GM18951 (cell line): ENCODE measurements at regions not wholly inside any gene's neighbourhood (a gene's known extent, or its start where the extent isn't known, plus 50 kb on each side); places are given as distances from the start of the nearest gene placed in this dataset.
"Not testable (repeated sequence)": the region's sequence is repeated elsewhere in the genome, so short reads cannot be mapped to it uniquely, and the experiment has no call there.

Experiments used
- POLR2A ChIP-seq: IDR thresholded peaks from 4 replicates; pipeline ENCODE4 v1.6.1; 2011; ENCODE audit warnings: mild to moderate bottlenecking; ENCODE audit not compliant: insufficient read length, insufficient read depth; ENCODE audit errors: extremely low read depth
- in situ Hi-C: fragments of 300-500 bp; cut with MboI; formaldehyde crosslinking; loops from one replicate; pipeline ENCODE4 v1.12.0; 2022; ENCODE audit warnings: low sequenced_read_pairs, mixed read lengths, inconsistent platforms; ENCODE audit not compliant: unreplicated experiment

DNA sequence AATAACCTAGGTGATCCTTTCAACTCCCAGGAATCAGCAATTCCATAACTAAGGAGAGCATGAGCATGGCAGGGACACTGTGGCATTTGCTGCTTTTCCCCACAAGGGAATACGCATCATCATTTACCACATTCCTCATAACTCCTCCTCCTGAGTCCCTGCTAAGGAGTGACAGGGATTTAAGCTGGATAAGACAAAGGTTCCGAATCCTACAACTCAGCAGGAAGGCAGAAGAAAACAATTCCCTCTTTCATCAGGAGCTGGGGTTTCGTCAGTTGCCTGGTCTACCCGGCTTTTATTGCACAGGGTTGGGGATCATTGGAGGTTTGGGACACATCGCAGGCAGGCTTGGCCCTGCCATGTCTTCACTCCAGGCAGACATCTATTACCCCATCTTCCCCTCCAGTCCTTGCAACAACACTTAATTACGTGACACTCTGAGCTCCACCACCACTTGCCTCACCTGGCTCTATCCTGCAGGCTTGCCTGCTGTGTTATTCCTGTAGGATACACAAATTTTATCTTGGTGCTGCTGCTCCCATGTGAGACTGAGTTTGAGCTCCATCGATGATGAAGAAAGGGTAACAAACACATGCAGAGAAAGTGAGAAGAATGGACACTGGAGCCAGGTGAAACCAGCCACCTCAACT lies 563.0 kb upstream of the KLF4 start:
- in situ Hi-C loops = no loop called here
- TF ChIP-seq POLR2A = no peak

DNA sequence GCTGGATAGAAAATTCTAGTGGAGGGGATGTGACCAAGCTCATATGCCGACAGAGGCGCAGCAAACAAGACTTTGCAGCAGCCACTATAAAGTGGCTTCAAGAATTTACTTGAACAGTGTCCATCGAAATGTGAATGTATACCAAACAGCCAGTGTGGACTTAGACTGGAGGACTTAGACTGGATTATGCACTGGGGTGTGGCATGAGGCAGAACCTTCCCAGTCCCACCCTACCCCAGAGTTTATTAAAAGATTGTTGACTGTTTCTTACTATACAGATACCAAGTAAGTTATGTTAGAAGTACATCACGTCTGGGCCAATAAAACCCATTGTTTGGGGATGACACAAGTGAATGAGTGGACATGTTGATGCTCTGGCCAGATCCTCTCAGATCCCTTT lies 561.3 kb upstream of the KLF4 start:
- in situ Hi-C loops = no loop called here
- TF ChIP-seq POLR2A = no peak

DNA sequence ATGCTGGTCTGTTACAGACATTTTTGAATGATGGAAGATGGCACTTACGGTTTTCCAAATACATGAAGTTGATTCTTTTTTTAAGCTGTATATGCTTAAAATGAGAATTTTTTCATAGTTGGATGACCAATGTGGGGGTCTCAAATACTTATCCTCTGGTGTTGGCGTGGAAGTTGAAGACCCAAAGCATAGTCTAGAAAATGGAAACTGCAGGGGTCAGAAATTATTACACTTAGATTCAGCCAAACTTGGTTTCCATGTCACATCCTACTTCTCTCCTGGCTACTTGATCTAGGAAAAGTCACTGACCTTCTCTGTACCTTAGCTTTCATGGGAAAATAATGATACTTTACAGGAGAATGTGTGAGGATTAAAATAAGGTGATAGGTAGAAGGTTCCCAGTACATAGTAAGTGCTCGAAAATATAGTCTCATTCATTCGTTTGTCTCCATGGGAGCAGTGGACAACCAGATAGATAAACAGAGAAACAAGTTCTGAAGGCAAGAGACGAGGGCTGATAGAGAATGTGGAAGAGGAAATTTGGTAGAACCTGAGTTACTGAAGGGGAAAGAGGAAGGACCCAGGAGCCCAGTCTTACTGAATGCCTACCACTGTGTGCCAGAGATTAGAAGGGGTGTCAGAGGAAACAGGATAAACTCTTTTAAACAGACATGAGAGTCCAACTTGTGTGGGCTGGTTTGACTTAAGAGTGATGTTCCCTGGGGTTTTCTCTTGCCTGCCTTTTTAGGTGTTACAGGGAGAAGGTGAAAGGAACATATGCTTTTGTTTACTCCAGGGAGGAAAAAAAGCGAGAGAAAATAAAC lies 560.3 kb upstream of the KLF4 start:
- no peak for TF ChIP-seq POLR2A
- in situ Hi-C loops = no loop called here

DNA sequence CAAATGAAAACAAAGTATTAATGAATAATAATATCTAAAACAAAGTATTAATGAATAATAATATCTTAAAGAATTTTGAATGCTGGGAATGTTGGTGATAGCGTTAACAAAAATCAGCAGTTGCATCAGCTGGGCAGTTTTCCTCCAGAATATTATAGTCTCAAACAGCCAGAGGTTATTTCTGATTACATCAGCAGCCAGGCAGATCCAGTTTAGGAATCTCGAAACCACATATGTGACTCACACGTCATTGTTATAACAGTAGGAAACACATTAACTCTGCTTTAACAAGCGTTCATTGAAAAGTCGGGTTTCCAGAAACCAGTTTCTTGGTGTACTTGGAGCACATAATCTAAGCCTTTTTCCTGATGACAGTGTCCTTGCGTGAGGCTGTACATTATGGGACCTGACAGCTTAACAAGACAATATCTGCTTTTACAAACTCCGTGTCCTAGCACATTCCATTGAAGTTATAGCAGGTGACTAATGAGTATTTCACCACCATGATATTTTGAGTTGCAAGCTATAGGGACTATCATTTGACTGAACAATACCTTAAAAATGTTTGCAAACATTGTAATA lies 559.5 kb upstream of the KLF4 start:
- in situ Hi-C loops = no loop called here
- TF ChIP-seq POLR2A = no peak

DNA sequence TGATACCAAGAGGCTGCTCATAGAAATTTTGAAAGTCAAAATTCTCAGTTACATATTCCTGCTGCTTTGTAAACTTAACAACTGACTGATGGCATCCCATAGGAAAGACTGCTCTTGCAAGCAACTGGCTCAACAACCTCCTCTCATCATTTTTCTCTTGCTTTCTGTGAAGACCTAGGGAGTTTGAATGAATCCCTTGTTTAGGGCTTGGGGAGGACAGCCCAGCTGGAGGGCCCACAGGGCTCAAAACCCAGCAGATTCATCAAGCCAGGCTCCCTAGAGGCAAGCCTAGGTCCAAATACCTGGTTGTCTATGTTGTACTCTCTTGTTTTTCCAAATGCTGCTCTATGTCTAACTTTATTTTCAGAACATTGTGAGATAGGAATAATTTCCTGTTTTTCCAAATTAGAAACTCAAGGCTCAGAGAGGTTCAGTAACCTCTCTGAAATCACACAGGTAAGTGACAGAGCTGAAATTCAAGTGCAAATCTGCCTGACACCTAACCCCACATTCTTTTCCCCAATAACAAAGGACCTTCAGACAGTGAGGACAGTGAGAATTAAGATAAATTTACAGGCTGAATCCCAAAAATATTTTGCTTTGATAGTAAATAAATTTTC lies 558.9 kb upstream of the KLF4 start:
- in situ Hi-C loops = no loop called here
- no peak for TF ChIP-seq POLR2A

DNA sequence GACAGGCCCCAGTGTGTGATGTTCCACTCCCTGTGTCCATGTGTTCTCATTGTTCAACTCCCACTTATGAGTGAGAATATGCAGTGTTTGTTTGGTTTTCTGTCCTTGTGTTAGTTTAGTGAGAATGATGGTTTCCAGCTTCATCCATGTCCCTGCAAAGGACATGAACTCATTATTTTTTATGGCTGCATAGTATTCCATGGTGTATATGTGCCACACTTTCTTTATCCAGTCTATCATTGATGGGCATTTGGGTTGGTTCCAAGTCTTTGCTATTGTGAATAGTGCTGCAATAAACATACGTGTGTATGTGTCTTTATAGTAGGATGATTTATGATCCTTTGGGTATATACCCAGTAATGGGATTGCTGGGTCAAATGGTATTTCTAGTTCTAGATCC lies 558.2 kb upstream of the KLF4 start:
- in situ Hi-C loops = not testable (repeated sequence)

DNA sequence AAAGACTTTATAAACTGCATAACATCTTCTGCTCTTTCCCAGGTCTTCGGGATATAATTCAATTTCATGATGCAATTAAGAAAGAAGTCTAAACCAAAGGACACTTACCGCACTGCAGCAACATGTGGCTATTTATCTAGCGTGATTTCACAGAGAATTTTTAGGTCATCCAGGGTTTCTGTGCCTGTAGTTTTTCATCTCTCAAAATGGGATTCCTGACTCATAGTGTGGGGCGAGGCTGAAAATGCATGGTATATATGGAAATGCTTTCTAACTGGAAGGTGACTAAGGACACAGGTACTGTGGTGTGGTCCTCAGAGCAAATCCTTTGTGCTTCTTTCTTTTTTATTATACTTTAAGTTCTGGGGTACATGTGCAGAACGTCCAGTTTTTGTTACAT lies 557.7 kb upstream of the KLF4 start:
- TF ChIP-seq POLR2A = no peak
- in situ Hi-C loops = no loop called here

DNA sequence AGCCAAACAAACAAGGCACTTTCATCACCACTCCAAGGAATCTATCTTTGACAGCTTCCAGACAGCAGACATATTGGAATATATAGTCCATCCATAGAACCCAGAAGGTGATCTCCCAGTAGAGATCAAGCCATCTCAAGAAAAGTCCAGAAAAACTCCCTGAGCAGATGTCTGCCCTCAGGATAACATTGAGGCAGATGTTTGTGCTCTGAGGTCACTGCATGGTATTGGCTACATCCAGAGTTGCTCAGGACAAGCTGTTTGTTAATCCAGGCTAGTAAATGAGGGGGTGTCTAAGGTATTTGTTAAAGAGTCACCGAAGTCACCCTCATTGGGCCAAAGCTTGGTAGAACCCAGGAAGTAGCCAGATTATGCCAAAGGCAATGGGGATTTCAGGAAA lies 556.3 kb upstream of the KLF4 start:
- in situ Hi-C loops = no loop called here
- TF ChIP-seq POLR2A = no peak

DNA sequence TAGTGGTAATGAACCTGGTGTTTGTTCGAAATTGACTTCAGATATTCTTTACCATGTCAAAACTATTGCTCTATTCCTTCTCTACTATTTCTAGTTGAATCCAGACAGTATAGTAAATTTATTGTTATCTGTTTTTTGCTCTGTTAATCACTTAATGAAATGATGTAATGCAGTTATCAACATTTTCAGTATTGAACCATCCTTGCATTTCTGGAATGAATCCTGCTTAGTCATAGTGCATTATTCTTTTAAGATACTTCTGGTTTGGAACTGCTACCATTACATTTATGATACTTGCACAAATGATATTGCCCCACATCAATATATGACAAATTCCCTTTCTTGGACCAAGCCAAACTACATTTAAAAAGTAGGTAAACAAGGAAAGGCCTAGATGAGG lies 554.0 kb upstream of the KLF4 start:
- no peak for TF ChIP-seq POLR2A
- in situ Hi-C loops = no loop called here

DNA sequence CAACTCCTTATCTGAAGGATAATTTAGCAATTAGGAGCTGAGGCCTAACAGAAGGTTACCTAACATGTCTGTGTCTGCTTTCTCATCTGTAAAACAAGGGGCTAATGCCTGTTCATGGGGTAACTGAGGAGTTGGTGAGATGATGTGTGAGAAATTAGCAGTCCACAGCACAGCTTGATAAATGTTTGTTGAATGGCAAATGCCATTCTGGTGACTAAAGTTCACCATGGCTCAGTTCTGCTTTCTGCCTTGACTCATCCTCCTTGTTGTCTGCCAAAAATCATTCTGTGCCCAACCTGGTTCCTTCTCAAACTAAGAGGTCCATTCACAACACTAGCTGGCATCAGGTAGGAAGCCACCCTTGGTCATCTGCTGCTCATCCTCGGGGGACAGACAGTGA lies 552.0 kb upstream of the KLF4 start:
- in situ Hi-C loops = no loop called here

DNA sequence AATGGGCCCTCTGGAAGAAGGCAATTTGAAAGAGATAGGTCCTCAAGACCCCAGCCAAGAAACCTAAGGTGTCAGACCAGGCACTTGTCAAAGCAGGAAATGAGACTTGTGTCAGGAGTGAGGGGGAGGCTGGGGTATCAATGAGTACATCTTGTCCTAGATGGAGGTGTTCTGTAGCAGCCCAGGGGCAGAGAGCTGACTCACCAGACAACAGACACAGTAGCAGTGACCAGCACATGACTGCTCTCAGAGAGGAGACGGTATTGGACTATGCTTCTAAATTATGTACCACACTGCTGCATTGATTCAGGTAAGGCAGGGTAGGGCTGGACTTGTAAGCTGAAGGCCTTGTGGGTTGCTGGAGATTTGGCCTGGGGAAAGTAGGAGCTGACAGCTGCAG lies 551.2 kb upstream of the KLF4 start:
- in situ Hi-C loops = no loop called here
- TF ChIP-seq POLR2A = no peak

More for the DNA sequence above, 552.0 kb upstream of the KLF4 start:
- TF ChIP-seq POLR2A = no peak

DNA sequence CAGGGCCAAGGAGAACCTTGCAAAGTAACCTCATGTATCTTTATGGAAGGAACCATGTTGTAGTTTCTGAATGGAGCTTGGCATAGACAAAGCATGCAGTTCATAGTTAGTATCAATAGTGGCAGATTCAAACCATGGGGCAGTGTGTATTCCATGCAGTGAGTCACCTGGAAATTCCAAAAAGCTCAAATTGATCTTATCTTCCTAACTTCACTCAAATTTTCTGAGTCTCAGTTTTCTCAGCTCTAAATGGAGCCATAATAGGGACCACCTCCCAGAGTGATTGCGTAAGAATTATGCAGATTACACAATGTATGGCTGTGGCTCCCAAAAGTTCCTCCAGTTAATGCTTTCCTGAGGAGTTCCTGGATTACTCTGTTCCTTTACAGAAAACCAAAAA lies 549.9 kb upstream of the KLF4 start:
- no peak for TF ChIP-seq POLR2A
- in situ Hi-C loops = no loop called here

DNA sequence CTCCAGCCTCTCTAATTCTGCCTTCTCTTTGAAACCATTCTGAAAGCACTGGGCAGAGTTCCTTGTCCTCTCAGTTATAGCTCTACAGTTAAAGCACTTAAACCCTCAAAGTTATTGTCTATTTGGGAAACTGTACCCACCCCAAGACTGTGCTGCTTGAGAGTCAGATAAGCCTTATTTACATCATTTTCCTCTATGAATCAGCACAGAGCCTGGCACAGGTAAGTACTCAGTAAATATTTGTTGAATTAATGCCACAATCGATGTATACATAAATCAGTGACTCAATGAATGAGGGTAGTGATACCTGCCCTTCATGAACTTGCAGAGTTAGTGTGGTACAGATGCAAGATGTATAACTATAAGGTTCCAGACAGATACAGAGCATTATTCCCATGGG lies 549.4 kb upstream of the KLF4 start:
- no peak for TF ChIP-seq POLR2A
- in situ Hi-C loops = no loop called here

DNA sequence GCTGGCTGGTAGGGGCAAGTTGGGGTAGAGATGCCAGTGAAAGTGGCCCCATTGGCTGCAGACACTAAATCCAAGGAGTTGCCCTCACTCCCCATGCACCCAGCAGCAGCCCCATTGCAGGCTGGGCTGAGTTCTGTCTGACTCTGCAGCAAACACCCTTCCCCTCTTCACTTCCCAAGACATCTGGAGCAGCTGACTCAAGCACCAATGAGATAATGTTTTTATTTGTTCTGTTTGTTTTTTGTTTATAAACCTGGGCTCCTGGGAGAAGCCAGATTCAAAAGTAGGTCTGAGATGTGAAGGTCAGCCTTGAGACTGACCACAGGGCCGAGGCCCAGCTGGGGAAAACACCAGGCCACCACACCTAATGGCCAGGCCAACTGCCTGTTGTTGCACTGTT lies 545.9 kb upstream of the KLF4 start:
- TF ChIP-seq POLR2A = no peak
- in situ Hi-C loops = no loop called here
